Aorta (tissue), 5 donors: ENCODE measurements at regions not wholly inside any gene's neighbourhood (a gene's known extent, or its start where the extent isn't known, plus 50 kb on each side); places are given as distances from the start of the nearest gene placed in this dataset.

Experiments used
- ATAC-seq: fragments of 200-7000 bp; cut with Tn5 transposase; one replicate; pipeline ENCODE4 v1.9.1; 2022; ENCODE audit warnings: moderate library complexity; ENCODE audit not compliant: low FRiP score
- DNase-seq, 2 donors: peaks; one replicate each; pipeline ENCODE4 v3.0.0-alpha.2; 2020
- H3K27ac ChIP-seq, 2 donors: one replicate each; pipeline ENCODE4 v1.5.1; 2013; ENCODE audit warnings: low read length in 2 of 2, mild to moderate bottlenecking in 2 of 2, moderate library complexity in 2 of 2, control low read depth in 1 of 2, inconsistent platforms in 1 of 2, low read depth in 1 of 2
- H3K27me3 ChIP-seq, 2 donors: one replicate each; pipeline ENCODE4 v1.6.1; 2013; ENCODE audit warnings: control low read depth in 1 of 2, low read length in 1 of 2, mild to moderate bottlenecking in 1 of 2, moderate library complexity in 1 of 2; ENCODE audit not compliant: insufficient read depth in 2 of 2, control insufficient read depth in 1 of 2
- H3K36me3 ChIP-seq, 2 donors: one replicate each; pipeline ENCODE4 v1.6.1; 2013; ENCODE audit warnings: control low read depth in 1 of 2, low read length in 1 of 2, mild to moderate bottlenecking in 1 of 2; ENCODE audit not compliant: insufficient read depth in 2 of 2, control insufficient read depth in 1 of 2
- H3K4me1 ChIP-seq, 2 donors: one replicate each; pipeline ENCODE4 v1.6.1; 2013; ENCODE audit warnings: low read length in 2 of 2, control low read depth in 1 of 2, mild to moderate bottlenecking in 1 of 2, moderate library complexity in 1 of 2; ENCODE audit not compliant: insufficient read depth in 2 of 2, control insufficient read depth in 1 of 2
- H3K4me3 ChIP-seq, 2 donors: one replicate each; pipeline ENCODE4 v1.5.1; 2013; ENCODE audit warnings: low read length in 2 of 2, control low read depth in 1 of 2, mild to moderate bottlenecking in 1 of 2
- H3K9me3 ChIP-seq: one replicate; pipeline ENCODE4 v1.6.1; 2013; ENCODE audit warnings: mild to moderate bottlenecking, low read length; ENCODE audit not compliant: control insufficient read depth
- WGBS, 2 donors: extraction: QIAGEN DNeasy Blood & Tissue Kit; methylation state at CpG; one replicate each; pipeline ENCODE4 v1.1.7; 2013; 5-methylcytosine and 5-hydroxymethylcytosine counted together
- intact Hi-C, 2 donors: fragments of 100-400 bp; cut with DNase I; formaldehyde crosslinking; loops; one replicate each; pipeline versions ENCODE4 v1.14.2 to v1.15.0; 2022
- donor health status: healthy with polysubstance abuse.
- donor health status: Bipolar disorder and iron deficiency.
- donor health status: DM: no; HTN: no; CAD: no.
- donor health status: DM: no; HTN: no; CAD: no.
- donor health status: DM: yes; HTN: yes; CAD: no.

DNA sequence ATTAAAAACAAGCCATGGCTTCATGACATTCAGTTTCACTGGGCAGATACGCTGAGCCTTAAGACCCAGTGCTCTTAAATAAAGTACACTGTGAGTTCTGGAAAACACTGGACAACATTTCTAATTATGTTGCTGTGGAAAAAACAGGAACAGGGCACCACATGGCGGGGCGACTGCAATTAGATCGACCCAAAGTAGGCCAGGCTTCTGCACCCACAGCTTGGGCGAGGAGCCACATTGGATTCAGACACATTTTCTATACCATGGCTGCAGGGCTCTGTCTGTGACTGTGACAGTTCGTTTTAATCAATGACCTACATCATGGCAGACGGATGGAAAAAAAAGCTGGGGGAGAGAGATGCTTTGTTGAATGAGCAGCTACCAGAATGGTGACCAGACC is 227.2 kb upstream of the HS6ST1 start:
- no peaks in the 10 kb centered on the region for H3K9me3 ChIP-seq
- WGBS, 2 donors: 96 to 98% methylated on average over 7 of the region's 7 CpGs
- no peak for DNase-seq
- H3K4me1 ChIP-seq: no peaks in the 10 kb centered on the region
- H3K27me3 ChIP-seq: no peaks in the 10 kb centered on the region
- H3K36me3 ChIP-seq: no peaks in the 10 kb centered on the region
- no peak overlapping the region for H3K27ac ChIP-seq
- ATAC-seq: no peak
- no peak overlapping the region for H3K4me3 ChIP-seq
- intact Hi-C loops: no loop called here

GRCh38 chr2:128547667-128548066 is 229.0 kb upstream of the HS6ST1 start:
- no peaks in the 10 kb centered on the region for H3K9me3 ChIP-seq
- H3K27me3 ChIP-seq: no peaks in the 10 kb centered on the region
- 74 to 77% methylated on average over 3 of the region's 3 CpGs for WGBS, 2 donors
- ATAC-seq: no peak
- H3K36me3 ChIP-seq: no peaks in the 10 kb centered on the region
- no peaks in the 10 kb centered on the region for H3K4me1 ChIP-seq
- no peak overlapping the region for H3K4me3 ChIP-seq
- no peak for DNase-seq
- no peak overlapping the region for H3K27ac ChIP-seq
- intact Hi-C loops: no loop called here

- Histone ChIP-seq H3K4me3 (no peak overlapping the region), H3K4me1 (no peaks in the 10 kb centered on the region), H3K27me3 (no peaks in the 10 kb centered on the region), H3K27ac (no peak overlapping the region), H3K36me3 (no peaks in the 10 kb centered on the region), H3K9me3 (no peaks in the 10 kb centered on the region)
- intact Hi-C loops: no loop called here
- WGBS, 2 donors: 97% methylated on average over 9 of the region's 9 CpGs
- ATAC-seq (no peak), DNase-seq (no peak)
Measured at GRCh38 chr2:128548461-128548891, 229.8 kb upstream of the HS6ST1 start.

GRCh38 chr2:128549094-128549493 is 230.4 kb upstream of the HS6ST1 start:
- intact Hi-C loops: no loop called here
- WGBS, 2 donors: 96 to 97% methylated on average over 5 of the region's 5 CpGs
- ATAC-seq: no peak
- Histone ChIP-seq H3K4me1 (no peaks in the 10 kb centered on the region), H3K36me3 (no peaks in the 10 kb centered on the region), H3K27me3 (no peaks in the 10 kb centered on the region), H3K9me3 (no peaks in the 10 kb centered on the region), H3K4me3 (no peak overlapping the region), H3K27ac (no peak overlapping the region)
- no peak for DNase-seq

- WGBS, 2 donors: 94 to 96% methylated on average over 11 of the region's 11 CpGs
- no peak for ATAC-seq
- H3K4me1 ChIP-seq: no peaks in the 10 kb centered on the region
- H3K27ac ChIP-seq: no peak overlapping the region
- intact Hi-C loops: no loop called here
- H3K9me3 ChIP-seq: no peaks in the 10 kb centered on the region
- no peaks in the 10 kb centered on the region for H3K36me3 ChIP-seq
- H3K4me3 ChIP-seq: no peak overlapping the region
- DNase-seq: no peak
- H3K27me3 ChIP-seq: no peaks in the 10 kb centered on the region
Measured at GRCh38 chr2:128549646-128550260, 231.1 kb upstream of the HS6ST1 start.

- no peak for ATAC-seq
- intact Hi-C loops: no loop called here
- Histone ChIP-seq H3K4me1 (no peaks in the 10 kb centered on the region), H3K36me3 (no peaks in the 10 kb centered on the region), H3K4me3 (no peak overlapping the region), H3K27me3 (no peaks in the 10 kb centered on the region), H3K9me3 (no peaks in the 10 kb centered on the region), H3K27ac (no peak overlapping the region)
- DNase-seq: no peak
- WGBS, 2 donors: 89% methylated on average over 6 of the region's 6 CpGs
Measured at GRCh38 chr2:128550389-128550788, 231.7 kb upstream of the HS6ST1 start.

GRCh38 chr2:128550801-128551416 is 232.2 kb upstream of the HS6ST1 start:
- no peak for ATAC-seq
- H3K4me1 ChIP-seq: no peaks in the 10 kb centered on the region
- H3K9me3 ChIP-seq: no peaks in the 10 kb centered on the region
- whole genome bisulfite sequencing, 2 donors: 97 to 99% methylated on average over 9 of the region's 9 CpGs
- H3K36me3 ChIP-seq: no peaks in the 10 kb centered on the region
- no peak overlapping the region for H3K4me3 ChIP-seq
- no peaks in the 10 kb centered on the region for H3K27me3 ChIP-seq
- intact Hi-C loops: no loop called here
- DNase-seq: no peak
- no peak overlapping the region for H3K27ac ChIP-seq

GRCh38 chr2:128551435-128551834 is 232.8 kb upstream of the HS6ST1 start:
- DNase-seq (no peak), ATAC-seq (no peak)
- 96% methylated on average over 7 of the region's 7 CpGs for WGBS, 2 donors
- no peak overlapping the region for H3K4me3 ChIP-seq
- H3K27me3 ChIP-seq: no peaks in the 10 kb centered on the region
- no peak overlapping the region for H3K27ac ChIP-seq
- H3K36me3 ChIP-seq: no peaks in the 10 kb centered on the region
- intact Hi-C loops: no loop called here
- no peaks in the 10 kb centered on the region for H3K9me3 ChIP-seq
- no peaks in the 10 kb centered on the region for H3K4me1 ChIP-seq

GRCh38 chr2:128552141-128552805 is 233.6 kb upstream of the HS6ST1 start:
- intact Hi-C loops: no loop called here
- Histone ChIP-seq H3K27ac (no peak overlapping the region), H3K4me1 (no peaks in the 10 kb centered on the region), H3K27me3 (no peaks in the 10 kb centered on the region), H3K4me3 (no peak overlapping the region), H3K36me3 (no peaks in the 10 kb centered on the region), H3K9me3 (no peaks in the 10 kb centered on the region)
- DNase-seq (no peak), ATAC-seq (no peak)
- 89 to 91% methylated on average over 8 of the region's 8 CpGs for WGBS, 2 donors
